Brain microvascular endothelial cell (primary cell): ENCODE measurements at regions not wholly inside any gene's neighbourhood (a gene's known extent, or its start where the extent isn't known, plus 50 kb on each side); places are given as distances from the start of the nearest gene placed in this dataset.
"Not testable (repeated sequence)": the region's sequence is repeated elsewhere in the genome, so short reads cannot be mapped to it uniquely, and the experiment has no call there.

Experiments used
- DNase-seq: peaks from one replicate; pipeline ENCODE4 v3.0.0-alpha.2; 2020
- H3K27ac ChIP-seq: fragments of 250-450 bp; sonication (Bioruptor Pico); 2 replicates; pipeline ENCODE4 v1.5.1; 2020; ENCODE audit warnings: mild to moderate bottlenecking, moderate library complexity
- H3K27me3 ChIP-seq: fragments of 250-450 bp; sonication (Bioruptor Pico); replicated peaks from 2 replicates; pipeline ENCODE4 v1.5.1; 2020; ENCODE audit warnings: mild to moderate bottlenecking
- H3K36me3 ChIP-seq: fragments of 250-450 bp; sonication (Bioruptor Pico); replicated peaks from 2 replicates; pipeline ENCODE4 v1.5.1; 2020; ENCODE audit warnings: mild to moderate bottlenecking
- H3K4me3 ChIP-seq: 2 replicates; pipeline ENCODE4 v1.5.1; 2011; ENCODE audit warnings: low read depth, mild to moderate bottlenecking, control low read depth, low read length, moderate library complexity
- in situ Hi-C: cut with HindIII; loops from 2 replicates; pipeline ENCODE4 v1.10.0; 2017; ENCODE audit warnings: low sequenced_read_pairs, low pct_ligation_motif_present
- TF ChIP-seq, protein P1 (sequence below): IDR thresholded peaks from 2 replicates; pipeline ENCODE4 v1.5.1; 2011; ENCODE audit warnings: low read depth, mild to moderate bottlenecking, moderate library complexity, low read length, control low read depth, inconsistent platforms; ENCODE audit errors: missing control alignments

DNA sequence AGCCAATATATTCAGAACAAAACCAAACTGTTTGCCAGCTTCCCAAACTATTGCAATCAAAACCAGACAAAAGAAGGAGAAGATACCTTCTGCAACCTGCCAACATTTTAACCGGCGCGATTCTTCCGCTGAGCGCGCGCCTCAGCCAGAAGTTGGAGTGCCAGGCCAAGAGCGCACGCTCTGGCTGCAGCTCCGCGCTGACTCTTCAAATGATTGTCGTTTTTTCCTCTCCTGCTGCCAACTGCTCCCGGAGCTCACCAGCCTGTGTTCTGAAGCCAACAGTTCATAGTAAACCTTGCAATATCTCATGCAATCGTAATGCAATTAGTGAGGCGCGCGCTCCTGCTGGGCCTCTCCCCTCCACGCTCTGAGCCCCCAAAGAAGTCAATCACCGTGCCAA, 259.7 kb upstream of the MGMT start:
- Histone ChIP-seq H3K27me3 (no peaks in the 10 kb centered on the region), H3K36me3 (no peaks in the 10 kb centered on the region), H3K4me3 (no peak overlapping the region), H3K27ac (no peak overlapping the region)
- TF ChIP-seq, protein P1, sequence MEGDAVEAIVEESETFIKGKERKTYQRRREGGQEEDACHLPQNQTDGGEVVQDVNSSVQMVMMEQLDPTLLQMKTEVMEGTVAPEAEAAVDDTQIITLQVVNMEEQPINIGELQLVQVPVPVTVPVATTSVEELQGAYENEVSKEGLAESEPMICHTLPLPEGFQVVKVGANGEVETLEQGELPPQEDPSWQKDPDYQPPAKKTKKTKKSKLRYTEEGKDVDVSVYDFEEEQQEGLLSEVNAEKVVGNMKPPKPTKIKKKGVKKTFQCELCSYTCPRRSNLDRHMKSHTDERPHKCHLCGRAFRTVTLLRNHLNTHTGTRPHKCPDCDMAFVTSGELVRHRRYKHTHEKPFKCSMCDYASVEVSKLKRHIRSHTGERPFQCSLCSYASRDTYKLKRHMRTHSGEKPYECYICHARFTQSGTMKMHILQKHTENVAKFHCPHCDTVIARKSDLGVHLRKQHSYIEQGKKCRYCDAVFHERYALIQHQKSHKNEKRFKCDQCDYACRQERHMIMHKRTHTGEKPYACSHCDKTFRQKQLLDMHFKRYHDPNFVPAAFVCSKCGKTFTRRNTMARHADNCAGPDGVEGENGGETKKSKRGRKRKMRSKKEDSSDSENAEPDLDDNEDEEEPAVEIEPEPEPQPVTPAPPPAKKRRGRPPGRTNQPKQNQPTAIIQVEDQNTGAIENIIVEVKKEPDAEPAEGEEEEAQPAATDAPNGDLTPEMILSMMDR, result no peak
- in situ Hi-C loops, result no loop called here
- DNase-seq, result no peak

DNA sequence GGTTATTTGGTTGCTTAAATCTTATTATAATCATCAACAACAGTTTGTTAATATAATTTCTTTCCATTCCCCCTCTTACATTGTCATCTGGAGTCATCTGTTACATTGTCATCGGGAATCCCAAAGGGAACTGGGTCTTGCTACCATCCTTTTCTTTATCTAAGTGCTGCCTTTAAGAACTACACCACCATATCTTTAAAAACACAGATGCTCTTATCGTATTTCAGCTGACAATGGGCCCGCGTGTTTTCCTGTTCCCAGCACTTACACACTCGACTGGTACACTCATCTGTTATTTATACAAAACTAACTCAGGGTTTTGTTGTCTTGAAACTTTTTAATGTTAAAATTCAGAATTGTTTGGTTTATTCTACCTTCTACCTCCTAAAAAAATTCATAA, 256.2 kb upstream of the MGMT start:
- Histone ChIP-seq H3K27ac (no peak overlapping the region), H3K4me3 (no peak overlapping the region), H3K27me3 (no peaks in the 10 kb centered on the region), H3K36me3 (no peaks in the 10 kb centered on the region)
- in situ Hi-C loops, result no loop called here
- TF ChIP-seq, protein P1, result no peak
- DNase-seq, result no peak

DNA sequence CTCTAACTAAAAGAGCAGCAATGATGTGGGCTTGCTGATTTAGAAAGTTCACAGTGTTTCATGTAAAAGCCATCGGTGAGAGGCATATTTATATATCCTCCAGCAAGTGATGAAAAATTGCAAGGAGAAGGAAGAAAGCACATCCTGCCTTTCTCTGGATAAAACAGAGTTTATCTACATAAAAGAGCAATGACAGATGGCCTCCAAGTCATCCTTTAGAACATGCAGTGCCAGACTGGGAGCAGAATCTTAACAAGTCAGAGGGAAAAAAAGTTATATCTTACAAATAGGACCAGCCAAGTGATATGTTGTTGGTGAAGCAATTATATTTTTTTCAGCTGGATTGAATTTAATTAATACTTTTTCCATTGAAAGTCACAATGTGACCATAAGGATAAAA, 253.8 kb upstream of the MGMT start:
- Histone ChIP-seq H3K27ac (no peak overlapping the region), H3K36me3 (no peaks in the 10 kb centered on the region), H3K4me3 (no peak overlapping the region), H3K27me3 (no peaks in the 10 kb centered on the region)
- no peak for DNase-seq
- in situ Hi-C loops, result no loop called here
- TF ChIP-seq, protein P1, result no peak

DNA sequence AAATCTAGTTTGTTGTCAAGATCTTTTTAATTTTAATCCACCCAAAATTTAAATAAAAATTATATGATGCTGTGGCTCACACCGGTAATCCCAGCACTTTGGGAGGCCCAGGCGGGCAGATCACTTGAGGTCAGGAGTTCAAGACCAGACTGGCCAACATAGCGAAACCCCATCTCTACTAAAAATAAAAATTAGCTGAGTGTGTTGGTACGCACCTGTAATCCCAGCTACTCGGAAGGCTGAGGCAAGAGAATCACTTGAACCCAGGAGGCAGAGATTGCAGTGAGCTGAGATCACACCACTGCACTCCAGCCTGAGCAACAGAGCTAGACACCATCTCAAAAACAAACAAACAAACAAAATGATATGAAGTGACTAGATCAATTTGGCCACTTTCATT, 253.0 kb upstream of the MGMT start:
- DNase-seq, H3K27ac ChIP-seq, H3K4me3 ChIP-seq, in situ Hi-C loops, H3K36me3 ChIP-seq, H3K27me3 ChIP-seq: not testable (repeated sequence)

DNA sequence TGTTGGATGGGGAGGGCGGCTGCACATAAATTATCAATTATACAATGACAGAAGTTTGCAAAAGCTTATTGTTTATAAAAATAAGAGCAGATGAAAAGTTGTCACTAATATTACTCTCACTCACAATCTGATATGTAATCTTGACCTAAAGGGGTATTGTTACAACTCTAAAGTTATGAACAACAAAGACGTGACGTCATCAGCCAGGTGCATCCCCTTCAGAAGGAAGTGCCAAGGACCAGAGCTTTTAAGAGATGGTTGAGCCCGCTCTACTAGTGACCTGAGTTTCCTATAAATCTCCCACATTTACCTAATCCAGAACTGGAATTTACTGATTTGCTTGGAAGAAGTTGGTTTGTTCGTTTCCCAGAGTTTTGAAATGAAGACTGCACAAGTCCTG, 247.7 kb upstream of the MGMT start:
- in situ Hi-C loops, result no loop called here
- Histone ChIP-seq H3K36me3 (no peaks in the 10 kb centered on the region), H3K27ac (no peak overlapping the region), H3K4me3 (no peak overlapping the region), H3K27me3 (no peaks in the 10 kb centered on the region)
- TF ChIP-seq, protein P1, result no peak
- no peak for DNase-seq

DNA sequence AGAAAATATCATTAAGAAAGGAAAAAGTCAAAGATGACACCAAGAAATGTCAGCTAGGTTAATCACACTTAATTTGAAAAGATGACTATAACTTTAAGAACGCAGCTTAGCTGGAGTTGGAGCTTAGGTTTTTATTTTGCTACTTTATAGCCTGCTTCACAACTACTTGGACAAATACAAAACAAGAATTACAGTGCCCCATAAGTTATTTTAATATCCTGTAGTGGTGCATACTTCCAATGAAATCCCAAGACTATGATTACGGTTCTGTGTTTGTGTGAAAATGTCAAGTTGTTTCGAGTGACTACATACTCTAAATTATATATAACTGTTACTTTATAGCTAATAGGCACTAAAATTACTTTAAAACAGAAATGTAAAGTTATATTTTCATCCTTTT, 244.6 kb upstream of the MGMT start:
- H3K4me3 ChIP-seq, result no peak overlapping the region
- no peak for DNase-seq

More for the DNA sequence above, 244.6 kb upstream of the MGMT start:
- H3K36me3 ChIP-seq, result no peaks in the 10 kb centered on the region
- H3K27me3 ChIP-seq, result no peaks in the 10 kb centered on the region
- TF ChIP-seq, protein P1, result no peak
- in situ Hi-C loops, result no loop called here
- no peak overlapping the region for H3K27ac ChIP-seq
